Neural progenitor cell (in vitro differentiated cells): ENCODE measurements at regions not wholly inside any gene's neighbourhood (a gene's known extent, or its start where the extent isn't known, plus 50 kb on each side); places are given as distances from the start of the nearest gene placed in this dataset.

Source experiments
- EZH2 ChIP-seq: fragments of 200-600 bp; sonication (generic); IDR thresholded peaks from 2 replicates; pipeline ENCODE4 v1.6.1; 2017; ENCODE audit warnings: antibody characterized with exemption, mild to moderate bottlenecking, moderate library complexity
- EZH2phosphoT487 ChIP-seq: fragments of 200-600 bp; sonication (generic); IDR thresholded peaks from 2 replicates; pipeline ENCODE4 v1.6.1; 2017; ENCODE audit warnings: antibody characterized with exemption

DNA sequence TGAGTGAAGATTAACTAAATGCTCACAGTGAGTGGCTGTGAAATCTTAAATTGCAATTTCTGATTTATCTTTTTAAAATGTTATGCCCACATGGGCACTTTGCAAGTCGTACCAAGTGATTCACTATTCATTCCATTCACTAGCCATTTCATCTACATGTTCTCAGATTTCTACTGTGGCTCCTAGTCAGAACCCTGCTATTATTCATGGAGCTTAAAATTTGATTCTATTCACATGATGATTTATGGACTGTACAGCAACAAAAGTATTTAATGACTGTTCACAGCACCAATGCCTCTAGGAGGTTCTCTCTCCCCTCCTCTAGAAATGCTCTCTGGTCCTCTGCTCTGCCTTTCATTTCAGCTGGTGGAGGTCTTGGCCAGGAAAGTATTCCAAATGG is 133.5 kb upstream of the MAP3K7 start:
- TF ChIP-seq EZH2phosphoT487 (no peak), EZH2 (no peak)
